Adrenal gland (tissue), 9 donors: ENCODE measurements at regions not wholly inside any gene's neighbourhood (a gene's known extent, or its start where the extent isn't known, plus 50 kb on each side); places are given as distances from the start of the nearest gene placed in this dataset.
"Not testable (repeated sequence)": the region's sequence is repeated elsewhere in the genome, so short reads cannot be mapped to it uniquely, and the experiment has no call there.

Source experiments
- DNase-seq, 7 donors: peaks; one replicate each; pipeline ENCODE4 v3.0.0-alpha.2; 2019 to 2020
- H3K27ac ChIP-seq, 5 donors: fragments of 200-600 bp; sonication (generic) in 4 of 5; 1 replicate in 3 of 5; 2 replicates in 2 of 5; pipeline versions ENCODE4 v1.5.1 to v1.8.0; 2016 to 2020; ENCODE audit warnings: mild to moderate bottlenecking in 1 of 5
- H3K27me3 ChIP-seq: fragments of 200-600 bp; 2 replicates; pipeline ENCODE4 v1.8.0; 2021
- H3K36me3 ChIP-seq, 2 donors: fragments of 200-600 bp; replicated peaks in 1 of 2; 1 replicate in 1 of 2; 2 replicates in 1 of 2; pipeline versions ENCODE4 v1.5.1 to v1.8.0; 2018 to 2022
- H3K4me1 ChIP-seq, 2 donors: fragments of 200-600 bp; replicated peaks in 1 of 2; 1 replicate in 1 of 2; 2 replicates in 1 of 2; pipeline versions ENCODE4 v1.5.1 to v1.8.0; 2018 to 2021
- H3K4me3 ChIP-seq, 4 donors: fragments of 200-600 bp; sonication (generic) in 3 of 4; one replicate each; pipeline ENCODE4 v1.5.1; 2016 to 2018
- H3K9me3 ChIP-seq, 3 donors: fragments of 200-600 bp; sonication (generic) in 1 of 3; replicated peaks in 1 of 3; 1 replicate in 2 of 3; 2 replicates in 1 of 3; pipeline versions ENCODE4 v1.5.1 to v1.8.0; 2016 to 2021
- POLR2A ChIP-seq, 2 donors: fragments of 450-650 bp; IDR thresholded peaks; one replicate each; pipeline ENCODE4 v1.6.1; 2017; ENCODE audit warnings: antibody characterized with exemption in 2 of 2, mild to moderate bottlenecking in 2 of 2, moderate library complexity in 1 of 2
- WGBS, 4 donors: extraction: QIAGEN DNeasy Blood & Tissue Kit in 2 of 4; methylation state at CpG; one replicate each; pipeline versions ENCODE4 v1.1.5 to v1.1.7; 2013 to 2017; 5-methylcytosine and 5-hydroxymethylcytosine counted together
- intact Hi-C, 2 donors: fragments of 100-400 bp; cut with DNase I; formaldehyde crosslinking; loops; one replicate each; pipeline versions ENCODE4 v1.14.1 to v1.15.0; 2022 to 2023
- TF ChIP-seq, protein P1 (sequence below), 6 experiments: fragments of 450-650 bp in 4 of 6; fragments of 200-600 bp in 2 of 6; sonication (generic) in 1 of 6; IDR thresholded peaks; 1 replicate in 5 of 6; 2 replicates in 1 of 6; pipeline versions ENCODE4 v1.5.1 to v1.8.0; 2016 to 2021; ENCODE audit warnings: antibody characterized with exemption in 6 of 6, mild to moderate bottlenecking in 2 of 6, moderate library complexity in 1 of 6
- donor health status: healthy with polysubstance abuse.
- donor health status: Bipolar disorder and iron deficiency.
- donor health status: DM: yes; HTN: yes; CAD: no.
- donor health status: DM: no; HTN: no; CAD: no.
- donor health status: DM: no; HTN: no; CAD: no.

- intact Hi-C loops = no loop called here
- Histone ChIP-seq H3K4me1 (no peaks in the 10 kb centered on the region), H3K27ac (no peak overlapping the region), H3K9me3 (no peaks in the 10 kb centered on the region), H3K4me3 (no peak overlapping the region), H3K36me3 (no peaks in the 10 kb centered on the region), H3K27me3 (no peaks in the 10 kb centered on the region)
- no peak for DNase-seq
- TF ChIP-seq, protein P1, sequence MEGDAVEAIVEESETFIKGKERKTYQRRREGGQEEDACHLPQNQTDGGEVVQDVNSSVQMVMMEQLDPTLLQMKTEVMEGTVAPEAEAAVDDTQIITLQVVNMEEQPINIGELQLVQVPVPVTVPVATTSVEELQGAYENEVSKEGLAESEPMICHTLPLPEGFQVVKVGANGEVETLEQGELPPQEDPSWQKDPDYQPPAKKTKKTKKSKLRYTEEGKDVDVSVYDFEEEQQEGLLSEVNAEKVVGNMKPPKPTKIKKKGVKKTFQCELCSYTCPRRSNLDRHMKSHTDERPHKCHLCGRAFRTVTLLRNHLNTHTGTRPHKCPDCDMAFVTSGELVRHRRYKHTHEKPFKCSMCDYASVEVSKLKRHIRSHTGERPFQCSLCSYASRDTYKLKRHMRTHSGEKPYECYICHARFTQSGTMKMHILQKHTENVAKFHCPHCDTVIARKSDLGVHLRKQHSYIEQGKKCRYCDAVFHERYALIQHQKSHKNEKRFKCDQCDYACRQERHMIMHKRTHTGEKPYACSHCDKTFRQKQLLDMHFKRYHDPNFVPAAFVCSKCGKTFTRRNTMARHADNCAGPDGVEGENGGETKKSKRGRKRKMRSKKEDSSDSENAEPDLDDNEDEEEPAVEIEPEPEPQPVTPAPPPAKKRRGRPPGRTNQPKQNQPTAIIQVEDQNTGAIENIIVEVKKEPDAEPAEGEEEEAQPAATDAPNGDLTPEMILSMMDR (IDR thresholded peaks at IDR 0.05) = no peak
- no peak for TF ChIP-seq POLR2A (IDR thresholded peaks at IDR 0.05)
- WGBS, 4 donors = 64 to 69% (median 67%) methylated on average over 3 of the region's 3 CpGs
These were observed 290.7 kb upstream of the PDE3A start for GRCh38 chr12:20077618-20078017.

- no peaks in the 10 kb centered on the region for H3K9me3 ChIP-seq
- no peaks in the 10 kb centered on the region for H3K4me1 ChIP-seq
- intact Hi-C loops = no loop called here
- H3K4me3 ChIP-seq = no peak overlapping the region
- no peak for TF ChIP-seq POLR2A (IDR thresholded peaks at IDR 0.05)
- TF ChIP-seq, protein P1 (IDR thresholded peaks at IDR 0.05) = no peak
- no peak overlapping the region for H3K27ac ChIP-seq
- no peaks in the 10 kb centered on the region for H3K27me3 ChIP-seq
- WGBS, 4 donors = 71 to 82% (median 78%) methylated on average over 6 of the region's 6 CpGs
- DNase-seq = no peak
- no peaks in the 10 kb centered on the region for H3K36me3 ChIP-seq
These were observed 279.3 kb upstream of the PDE3A start for GRCh38 chr12:20089077-20089476.

DNA sequence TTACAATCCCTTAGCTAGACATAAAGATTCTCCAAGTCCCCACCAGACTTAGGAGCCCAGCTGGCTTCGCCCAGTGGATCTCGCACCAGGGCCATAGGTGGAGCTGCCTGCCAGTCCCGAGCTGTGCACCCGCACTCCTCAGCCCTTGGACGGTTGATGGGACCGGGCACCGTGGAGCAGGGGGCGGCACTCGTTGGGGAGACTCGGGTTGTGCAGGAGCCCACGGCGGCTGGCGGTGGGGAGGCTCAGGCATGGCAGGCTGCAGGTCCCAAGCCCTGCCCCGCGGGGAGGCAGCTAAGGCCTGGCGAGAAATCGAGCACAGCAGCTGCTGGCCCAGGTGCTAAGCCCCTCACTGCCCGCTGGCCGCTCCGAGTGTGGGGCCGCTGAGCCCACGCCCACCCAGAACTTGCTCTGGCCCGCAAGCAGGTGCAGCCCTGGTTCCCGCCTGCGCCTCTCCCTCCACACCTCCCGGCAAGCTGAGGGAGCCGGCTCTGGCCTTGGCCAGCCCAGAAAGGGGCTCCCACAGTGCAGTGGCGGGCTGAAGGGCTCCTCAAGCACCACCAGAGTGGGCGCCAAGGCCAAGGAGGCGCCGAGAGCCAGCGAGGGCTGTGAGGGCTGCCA is 275.0 kb upstream of the PDE3A start:
- H3K4me3 ChIP-seq, H3K36me3 ChIP-seq, H3K27me3 ChIP-seq, H3K9me3 ChIP-seq, H3K27ac ChIP-seq, DNase-seq, intact Hi-C loops, H3K4me1 ChIP-seq: not testable (repeated sequence)
- 88 to 92% (median 90%) methylated on average over 6 to 32 of the region's 32 CpGs for WGBS, 4 donors

GRCh38 chr12:20096430-20096829 is 271.9 kb upstream of the PDE3A start:
- Histone ChIP-seq H3K4me1 (no peaks in the 10 kb centered on the region), H3K27me3 (no peaks in the 10 kb centered on the region), H3K9me3 (no peaks in the 10 kb centered on the region), H3K4me3 (no peak overlapping the region), H3K27ac (no peak overlapping the region), H3K36me3 (no peaks in the 10 kb centered on the region)
- no peak for TF ChIP-seq POLR2A (IDR thresholded peaks at IDR 0.05)
- intact Hi-C loops = no loop called here
- WGBS, 4 donors = 67 to 73% (median 68%) methylated on average over 6 of the region's 6 CpGs
- DNase-seq = no peak

GRCh38 chr12:20097626-20098025 is 270.7 kb upstream of the PDE3A start:
- 37 to 58% (median 48%) methylated on average over 2 of the region's 2 CpGs for WGBS, 4 donors
- no peaks in the 10 kb centered on the region for H3K27me3 ChIP-seq
- intact Hi-C loops = no loop called here
- no peak overlapping the region for H3K4me3 ChIP-seq
- no peaks in the 10 kb centered on the region for H3K9me3 ChIP-seq
- peak overlapping the region in 1 of 5 donors; percentile 3 for H3K27ac ChIP-seq
- H3K36me3 ChIP-seq = no peaks in the 10 kb centered on the region
- no peak for TF ChIP-seq POLR2A (IDR thresholded peaks at IDR 0.05)
- TF ChIP-seq, protein P1 (IDR thresholded peaks at IDR 0.05) = no peak
- no peaks in the 10 kb centered on the region for H3K4me1 ChIP-seq
- no peak for DNase-seq
